Right atrium auricular region (tissue), 2 donors: ENCODE measurements at regions not wholly inside any gene's neighbourhood (a gene's known extent, or its start where the extent isn't known, plus 50 kb on each side); places are given as distances from the start of the nearest gene placed in this dataset.
"Not testable (repeated sequence)": the region's sequence is repeated elsewhere in the genome, so short reads cannot be mapped to it uniquely, and the experiment has no call there.

Source experiments
- DNase-seq: peaks from one replicate; pipeline ENCODE4 v3.0.0-alpha.2; 2019; ENCODE audit warnings: low spot score
- H3K27ac ChIP-seq, 2 donors: fragments of 200-600 bp; sonication (generic); 1 replicate in 1 of 2; 2 replicates in 1 of 2; pipeline ENCODE4 v1.5.1; 2016 to 2019
- H3K27me3 ChIP-seq, 2 donors: fragments of 200-600 bp; sonication (generic); one replicate each; pipeline versions ENCODE4 v1.5.1 to v1.6.0; 2017 to 2019
- H3K36me3 ChIP-seq: fragments of 200-600 bp; sonication (generic); one replicate; pipeline ENCODE4 v1.5.1; 2016
- H3K4me1 ChIP-seq, 2 donors: fragments of 200-600 bp; sonication (generic); one replicate each; pipeline versions ENCODE4 v1.5.1 to v1.6.0; 2017 to 2019
- H3K4me3 ChIP-seq, 2 donors: fragments of 200-600 bp; sonication (generic); 1 replicate in 1 of 2; 2 replicates in 1 of 2; pipeline ENCODE4 v1.5.1; 2017 to 2019; ENCODE audit warnings: mild to moderate bottlenecking in 1 of 2, moderate library complexity in 1 of 2
- H3K9me3 ChIP-seq, 2 donors: fragments of 200-600 bp; sonication (generic); one replicate each; pipeline ENCODE4 v1.5.1; 2019
- TF ChIP-seq, protein P1 (sequence below), 2 donors: fragments of 200-600 bp; sonication (generic); IDR thresholded peaks; one replicate each; pipeline ENCODE4 v1.5.1; 2019; ENCODE audit warnings: antibody characterized with exemption in 2 of 2

DNA sequence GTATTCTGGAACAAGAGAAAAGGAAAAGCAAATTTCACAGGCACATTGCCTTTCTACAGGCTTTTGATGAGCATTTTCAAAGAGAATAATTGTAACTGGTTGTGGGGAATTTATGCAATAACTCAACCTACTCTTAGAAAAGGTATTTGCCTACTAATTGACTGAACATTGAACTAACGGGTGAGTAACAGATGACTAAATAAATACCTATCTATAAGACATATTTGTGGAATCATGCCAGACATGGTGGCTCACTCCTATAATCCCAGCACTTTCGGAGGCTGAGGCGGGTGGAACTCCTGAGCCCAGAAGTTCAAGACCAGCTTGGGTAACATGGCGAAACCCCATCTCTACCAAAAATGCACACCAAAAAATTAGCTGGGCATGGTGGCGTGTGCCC, 367.7 kb downstream of the CGGBP1 start:
- H3K9me3 ChIP-seq, result no peaks in the 10 kb centered on the region
- no peaks in the 10 kb centered on the region for H3K4me1 ChIP-seq
- no peak overlapping the region for H3K27ac ChIP-seq
- TF ChIP-seq, protein P1, sequence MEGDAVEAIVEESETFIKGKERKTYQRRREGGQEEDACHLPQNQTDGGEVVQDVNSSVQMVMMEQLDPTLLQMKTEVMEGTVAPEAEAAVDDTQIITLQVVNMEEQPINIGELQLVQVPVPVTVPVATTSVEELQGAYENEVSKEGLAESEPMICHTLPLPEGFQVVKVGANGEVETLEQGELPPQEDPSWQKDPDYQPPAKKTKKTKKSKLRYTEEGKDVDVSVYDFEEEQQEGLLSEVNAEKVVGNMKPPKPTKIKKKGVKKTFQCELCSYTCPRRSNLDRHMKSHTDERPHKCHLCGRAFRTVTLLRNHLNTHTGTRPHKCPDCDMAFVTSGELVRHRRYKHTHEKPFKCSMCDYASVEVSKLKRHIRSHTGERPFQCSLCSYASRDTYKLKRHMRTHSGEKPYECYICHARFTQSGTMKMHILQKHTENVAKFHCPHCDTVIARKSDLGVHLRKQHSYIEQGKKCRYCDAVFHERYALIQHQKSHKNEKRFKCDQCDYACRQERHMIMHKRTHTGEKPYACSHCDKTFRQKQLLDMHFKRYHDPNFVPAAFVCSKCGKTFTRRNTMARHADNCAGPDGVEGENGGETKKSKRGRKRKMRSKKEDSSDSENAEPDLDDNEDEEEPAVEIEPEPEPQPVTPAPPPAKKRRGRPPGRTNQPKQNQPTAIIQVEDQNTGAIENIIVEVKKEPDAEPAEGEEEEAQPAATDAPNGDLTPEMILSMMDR (IDR thresholded peaks at IDR 0.05), result no peak
- no peak overlapping the region for H3K4me3 ChIP-seq
- no peaks in the 10 kb centered on the region for H3K36me3 ChIP-seq
- H3K27me3 ChIP-seq, result no peaks in the 10 kb centered on the region
- DNase-seq, result no peak

- H3K27ac ChIP-seq, H3K4me1 ChIP-seq, H3K9me3 ChIP-seq, H3K27me3 ChIP-seq, H3K4me3 ChIP-seq, H3K36me3 ChIP-seq, DNase-seq: not testable (repeated sequence)
Observed at GRCh38 chr3:87678984-87679660, 379.7 kb downstream of the CGGBP1 start.

GRCh38 chr3:87674397-87675161, 384.2 kb downstream of the CGGBP1 start:
- Histone ChIP-seq H3K4me3 (no peak overlapping the region), H3K4me1 (no peaks in the 10 kb centered on the region), H3K27me3 (no peaks in the 10 kb centered on the region), H3K9me3 (no peaks in the 10 kb centered on the region), H3K27ac (no peak overlapping the region), H3K36me3 (no peaks in the 10 kb centered on the region)
- no peak for DNase-seq
- TF ChIP-seq, protein P1 (IDR thresholded peaks at IDR 0.05), result no peak

DNA sequence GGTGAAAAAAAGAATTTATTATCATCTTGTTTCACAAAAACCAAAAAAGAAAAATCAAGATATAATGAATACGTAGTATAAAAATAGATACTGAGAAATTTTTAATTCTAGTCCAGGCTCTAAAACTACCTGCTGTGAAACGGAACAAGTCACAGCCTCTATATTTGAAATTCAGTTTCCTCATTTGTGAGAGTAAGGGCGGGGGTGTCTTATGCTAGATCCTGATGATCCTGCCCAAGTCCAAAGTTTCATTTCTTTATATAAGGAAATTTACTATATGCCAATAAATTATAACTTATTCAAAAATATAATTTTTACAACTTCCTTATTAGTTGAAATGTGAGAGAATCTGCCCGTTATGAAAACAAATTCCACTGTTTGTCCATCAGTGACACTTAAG, 385.7 kb downstream of the CGGBP1 start:
- Histone ChIP-seq H3K27ac (no peak overlapping the region), H3K4me3 (no peak overlapping the region), H3K27me3 (no peaks in the 10 kb centered on the region), H3K9me3 (no peaks in the 10 kb centered on the region), H3K4me1 (no peaks in the 10 kb centered on the region), H3K36me3 (no peaks in the 10 kb centered on the region)
- TF ChIP-seq, protein P1 (IDR thresholded peaks at IDR 0.05), result no peak
- DNase-seq, result no peak

DNA sequence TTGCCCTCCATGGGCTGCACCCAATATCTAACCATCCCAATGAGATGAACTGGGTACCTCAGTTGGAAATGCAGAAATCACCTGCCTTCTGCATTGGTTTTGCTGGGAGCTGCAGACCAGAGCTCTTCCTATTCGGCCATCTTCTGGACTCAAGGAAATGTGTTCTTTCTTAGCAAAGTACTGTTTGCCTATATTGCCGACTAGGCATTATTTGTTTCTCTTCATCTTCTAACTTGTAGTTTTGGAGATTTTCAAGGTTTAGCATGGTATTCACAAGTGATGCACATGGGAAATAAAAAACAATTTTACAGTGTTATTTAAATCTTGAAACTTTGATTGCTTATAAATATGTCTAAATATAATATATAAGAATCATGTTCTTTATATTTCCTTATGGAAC, 377.8 kb upstream of the POU1F1 start:
- Histone ChIP-seq H3K4me3 (no peak overlapping the region), H3K9me3 (no peaks in the 10 kb centered on the region), H3K36me3 (no peaks in the 10 kb centered on the region), H3K4me1 (no peaks in the 10 kb centered on the region), H3K27me3 (no peaks in the 10 kb centered on the region), H3K27ac (no peak overlapping the region)
- no peak for DNase-seq
- TF ChIP-seq, protein P1 (IDR thresholded peaks at IDR 0.05), result no peak

DNA sequence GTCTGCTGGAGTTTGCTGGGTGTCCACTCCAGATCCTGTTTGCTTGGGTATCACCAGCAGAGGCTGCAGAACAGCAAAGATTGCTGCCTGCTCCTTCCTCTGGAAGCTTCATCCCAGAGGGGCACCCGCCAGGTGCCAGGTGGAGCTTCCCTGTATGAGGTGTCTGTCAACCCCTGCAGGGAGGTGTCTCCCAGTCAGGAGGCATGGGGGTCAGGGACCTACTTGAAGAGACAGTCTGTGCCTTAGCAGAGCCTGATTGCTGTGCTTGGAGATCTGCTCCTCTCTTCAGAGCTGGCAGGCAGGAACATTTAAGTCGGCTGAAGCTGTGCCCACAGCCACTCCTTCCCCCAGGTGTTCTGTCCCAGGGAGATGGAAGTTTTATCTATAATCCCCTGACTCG, 376.8 kb upstream of the POU1F1 start:
- H3K36me3 ChIP-seq, H3K27me3 ChIP-seq, H3K4me1 ChIP-seq, H3K9me3 ChIP-seq, H3K27ac ChIP-seq, DNase-seq, H3K4me3 ChIP-seq: not testable (repeated sequence)
